ENCODE measurements at regions not wholly inside any gene's neighbourhood (a gene's known extent, or its start where the extent isn't known, plus 50 kb on each side); places are given as distances from the start of the nearest gene placed in this dataset.

DNA sequence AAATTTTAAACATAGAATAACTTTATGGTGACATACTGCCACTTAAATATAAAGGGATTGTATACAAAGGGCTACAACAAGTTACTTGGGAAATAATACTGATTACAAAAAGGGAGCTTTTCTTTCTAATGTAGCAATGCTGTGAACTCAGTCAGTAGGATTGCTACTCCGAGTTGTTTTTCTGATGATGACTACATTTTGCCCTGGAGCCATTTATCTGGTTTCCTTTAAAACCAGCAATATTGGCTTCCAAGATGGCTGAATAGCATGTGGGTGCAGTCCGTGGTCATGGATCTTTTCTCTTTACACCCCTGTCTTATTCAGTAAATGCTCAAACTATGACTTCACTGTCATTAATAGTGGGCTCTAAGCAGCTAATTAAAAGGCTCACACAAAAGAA, 92.6 kb upstream of the NEK7 start:
- H2BK5ac ChIP-seq (ENCODE audit: low read length), result no peak overlapping the region
- no peak overlapping the region for H3K4me3 ChIP-seq (ENCODE audit: low read length in 2 of 2)
- H3K27ac ChIP-seq (replicated peaks; ENCODE audit: low read length), result no peak overlapping the region
- H3K23ac ChIP-seq (ENCODE audit: low read depth, low read length, poor library complexity), result no peak overlapping the region
- no peak overlapping the region for H2AK5ac ChIP-seq (ENCODE audit: low read depth, low read length)
- no peak overlapping the region for H2BK12ac ChIP-seq (ENCODE audit: low read length)
- H3K14ac ChIP-seq (ENCODE audit: low read length), result no peak overlapping the region
- no peak overlapping the region for H3K18ac ChIP-seq (ENCODE audit: low read length)
- no peaks in the 10 kb centered on the region for H3K79me1 ChIP-seq (ENCODE audit: low read depth, low read length)
- no peaks in the 10 kb centered on the region for H3K4me1 ChIP-seq (ENCODE audit: control insufficient read depth in 2 of 2, insufficient read depth in 1 of 2, low read depth in 1 of 2, low read length in 2 of 2)
- H4K91ac ChIP-seq (ENCODE audit: low read depth, low read length, poor library complexity), result no peak overlapping the region
- no peak overlapping the region for H4K8ac ChIP-seq (ENCODE audit: low read depth, low read length)
- peak overlapping the region; percentile 8 for H2AFZ ChIP-seq (ENCODE audit: low read length)
- H3K4ac ChIP-seq (ENCODE audit: low read length), result no peak overlapping the region
- H3K4me2 ChIP-seq (ENCODE audit: insufficient read depth, low read length, poor library complexity, severe bottlenecking), result no peak overlapping the region
- no peak overlapping the region for H2BK120ac ChIP-seq (ENCODE audit: low read depth, low read length)
- H3K36me3 ChIP-seq (replicated peaks in 1 of 2; ENCODE audit: control insufficient read depth in 2 of 2, insufficient read depth in 2 of 2, low read length in 2 of 2), result no peaks in the 10 kb centered on the region
- no peak overlapping the region for H2BK15ac ChIP-seq (ENCODE audit: low read length)
- no peaks in the 10 kb centered on the region for H3K27me3 ChIP-seq (ENCODE audit: control insufficient read depth in 3 of 3, insufficient read depth in 3 of 3, low read depth in 1 of 3, low read length in 3 of 3)
- WGBS, 2 donors (ENCODE audit: extremely low coverage in 2 of 2, insufficient read length in 2 of 2, insufficient replicate concordance in 1 of 2), result no CpG with 5 or more reads among the region's 2 CpGs
- DNase-seq (ENCODE audit: low spot score), result no peak
- H3K9me3 ChIP-seq (replicated peaks in 1 of 2; ENCODE audit: control insufficient read depth in 2 of 2, insufficient read depth in 1 of 2, low read depth in 1 of 2, low read length in 2 of 2), result no peaks in the 10 kb centered on the region
- no peak overlapping the region for H3K9ac ChIP-seq (ENCODE audit: low read depth, low read length, poor library complexity)

GRCh38 chr1:198068285-198068684, 88.5 kb upstream of the NEK7 start:
- no peak overlapping the region for H3K27ac ChIP-seq (replicated peaks; ENCODE audit: low read length)
- no peak overlapping the region for H3K18ac ChIP-seq (ENCODE audit: low read length)
- H3K4me3 ChIP-seq (ENCODE audit: low read length in 2 of 2), result no peak overlapping the region
- H4K8ac ChIP-seq (ENCODE audit: low read depth, low read length), result no peak overlapping the region
- H2BK12ac ChIP-seq (ENCODE audit: low read length), result no peak overlapping the region
- WGBS, 2 donors (ENCODE audit: extremely low coverage in 2 of 2, insufficient read length in 2 of 2, insufficient replicate concordance in 1 of 2), result no CpG with 5 or more reads among the region's 3 CpGs
- H3K27me3 ChIP-seq (ENCODE audit: control insufficient read depth in 3 of 3, insufficient read depth in 3 of 3, low read depth in 1 of 3, low read length in 3 of 3), result no peaks in the 10 kb centered on the region
- H3K4me2 ChIP-seq (ENCODE audit: insufficient read depth, low read length, poor library complexity, severe bottlenecking), result no peak overlapping the region
- H2BK15ac ChIP-seq (ENCODE audit: low read length), result no peak overlapping the region
- no peaks in the 10 kb centered on the region for H3K9me3 ChIP-seq (replicated peaks in 1 of 2; ENCODE audit: control insufficient read depth in 2 of 2, insufficient read depth in 1 of 2, low read depth in 1 of 2, low read length in 2 of 2)
- DNase-seq (ENCODE audit: low spot score), result no peak
- H3K4me1 ChIP-seq (ENCODE audit: control insufficient read depth in 2 of 2, insufficient read depth in 1 of 2, low read depth in 1 of 2, low read length in 2 of 2), result no peaks in the 10 kb centered on the region
- no peak overlapping the region for H3K23ac ChIP-seq (ENCODE audit: low read depth, low read length, poor library complexity)
- H2AK5ac ChIP-seq (ENCODE audit: low read depth, low read length), result no peak overlapping the region
- no peaks in the 10 kb centered on the region for H3K36me3 ChIP-seq (replicated peaks in 1 of 2; ENCODE audit: control insufficient read depth in 2 of 2, insufficient read depth in 2 of 2, low read length in 2 of 2)
- H3K14ac ChIP-seq (ENCODE audit: low read length), result no peak overlapping the region
- no peak overlapping the region for H2BK5ac ChIP-seq (ENCODE audit: low read length)
- no peak overlapping the region for H2AFZ ChIP-seq (ENCODE audit: low read length)
- no peaks in the 10 kb centered on the region for H3K79me1 ChIP-seq (ENCODE audit: low read depth, low read length)
- no peak overlapping the region for H3K9ac ChIP-seq (ENCODE audit: low read depth, low read length, poor library complexity)
- no peak overlapping the region for H2BK120ac ChIP-seq (ENCODE audit: low read depth, low read length)
- no peak overlapping the region for H3K4ac ChIP-seq (ENCODE audit: low read length)
- no peak overlapping the region for H4K91ac ChIP-seq (ENCODE audit: low read depth, low read length, poor library complexity)

DNA sequence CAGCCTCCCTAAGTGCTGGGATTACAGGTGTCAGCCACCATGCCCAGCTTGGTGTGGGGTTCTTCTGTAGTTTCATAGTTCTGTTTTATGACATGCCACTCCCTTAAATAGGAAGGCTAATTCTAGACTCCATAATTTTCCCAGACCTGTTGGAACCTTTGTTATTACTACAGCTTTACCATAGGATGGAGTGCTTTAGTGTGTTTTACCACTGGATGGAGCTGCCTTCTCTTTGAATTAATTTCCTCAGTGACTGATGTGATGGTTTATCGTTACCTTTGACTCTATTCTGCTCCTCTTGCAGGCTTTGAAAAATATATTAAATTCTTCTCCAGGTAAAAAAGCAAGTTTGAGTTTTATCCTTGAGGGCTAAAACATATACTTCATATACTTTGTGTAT, 84.6 kb upstream of the NEK7 start:
- no CpG with 5 or more reads among the region's 1 CpG for WGBS, 2 donors (ENCODE audit: extremely low coverage in 2 of 2, insufficient read length in 2 of 2, insufficient replicate concordance in 1 of 2)
- no peak for DNase-seq (ENCODE audit: low spot score)
- Histone ChIP-seq H3K9ac (ENCODE audit: low read depth, low read length, poor library complexity) (no peak overlapping the region), H2BK12ac (ENCODE audit: low read length) (no peak overlapping the region), H4K91ac (ENCODE audit: low read depth, low read length, poor library complexity) (no peak overlapping the region), H3K4me2 (ENCODE audit: insufficient read depth, low read length, poor library complexity, severe bottlenecking) (no peak overlapping the region), H2BK5ac (ENCODE audit: low read length) (no peak overlapping the region), H3K27ac (replicated peaks; ENCODE audit: low read length) (no peak overlapping the region), H3K4me3 (ENCODE audit: low read length in 2 of 2) (no peak overlapping the region), H2BK15ac (ENCODE audit: low read length) (no peak overlapping the region), H3K14ac (ENCODE audit: low read length) (no peak overlapping the region), H3K27me3 (ENCODE audit: control insufficient read depth in 3 of 3, insufficient read depth in 3 of 3, low read depth in 1 of 3, low read length in 3 of 3) (no peaks in the 10 kb centered on the region), H3K4me1 (ENCODE audit: control insufficient read depth in 2 of 2, insufficient read depth in 1 of 2, low read depth in 1 of 2, low read length in 2 of 2) (no peaks in the 10 kb centered on the region), H2AK5ac (ENCODE audit: low read depth, low read length) (no peak overlapping the region), H4K8ac (ENCODE audit: low read depth, low read length) (no peak overlapping the region), H3K79me1 (ENCODE audit: low read depth, low read length) (no peaks in the 10 kb centered on the region), H3K23ac (ENCODE audit: low read depth, low read length, poor library complexity) (no peak overlapping the region), H3K4ac (ENCODE audit: low read length) (no peak overlapping the region), H2BK120ac (ENCODE audit: low read depth, low read length) (no peak overlapping the region), H3K18ac (ENCODE audit: low read length) (no peak overlapping the region), H3K36me3 (replicated peaks in 1 of 2; ENCODE audit: control insufficient read depth in 2 of 2, insufficient read depth in 2 of 2, low read length in 2 of 2) (no peaks in the 10 kb centered on the region), H3K9me3 (replicated peaks in 1 of 2; ENCODE audit: control insufficient read depth in 2 of 2, insufficient read depth in 1 of 2, low read depth in 1 of 2, low read length in 2 of 2) (no peaks in the 10 kb centered on the region), H2AFZ (ENCODE audit: low read length) (no peak overlapping the region)

GRCh38 chr1:198075296-198075695, 81.5 kb upstream of the NEK7 start:
- no peak overlapping the region for H3K27ac ChIP-seq (replicated peaks; ENCODE audit: low read length)
- no peaks in the 10 kb centered on the region for H3K79me1 ChIP-seq (ENCODE audit: low read depth, low read length)
- H3K27me3 ChIP-seq (ENCODE audit: control insufficient read depth in 3 of 3, insufficient read depth in 3 of 3, low read depth in 1 of 3, low read length in 3 of 3), result no peaks in the 10 kb centered on the region
- no peak overlapping the region for H3K4me3 ChIP-seq (ENCODE audit: low read length in 2 of 2)
- H3K4ac ChIP-seq (ENCODE audit: low read length), result no peak overlapping the region
- no peak overlapping the region for H4K91ac ChIP-seq (ENCODE audit: low read depth, low read length, poor library complexity)
- no CpG with 5 or more reads among the region's 4 CpGs for WGBS, 2 donors (ENCODE audit: extremely low coverage in 2 of 2, insufficient read length in 2 of 2, insufficient replicate concordance in 1 of 2)
- no peak overlapping the region for H3K4me2 ChIP-seq (ENCODE audit: insufficient read depth, low read length, poor library complexity, severe bottlenecking)
- DNase-seq (ENCODE audit: low spot score), result no peak
- no peak overlapping the region for H3K18ac ChIP-seq (ENCODE audit: low read length)
- H3K23ac ChIP-seq (ENCODE audit: low read depth, low read length, poor library complexity), result no peak overlapping the region
- no peak overlapping the region for H4K8ac ChIP-seq (ENCODE audit: low read depth, low read length)
- H2BK15ac ChIP-seq (ENCODE audit: low read length), result no peak overlapping the region
- H3K36me3 ChIP-seq (replicated peaks in 1 of 2; ENCODE audit: control insufficient read depth in 2 of 2, insufficient read depth in 2 of 2, low read length in 2 of 2), result no peaks in the 10 kb centered on the region
- H3K9ac ChIP-seq (ENCODE audit: low read depth, low read length, poor library complexity), result no peak overlapping the region
- H2AFZ ChIP-seq (ENCODE audit: low read length), result no peak overlapping the region
- no peak overlapping the region for H2AK5ac ChIP-seq (ENCODE audit: low read depth, low read length)
- no peak overlapping the region for H2BK5ac ChIP-seq (ENCODE audit: low read length)
- no peak overlapping the region for H2BK120ac ChIP-seq (ENCODE audit: low read depth, low read length)
- H3K14ac ChIP-seq (ENCODE audit: low read length), result no peak overlapping the region
- no peaks in the 10 kb centered on the region for H3K4me1 ChIP-seq (ENCODE audit: control insufficient read depth in 2 of 2, insufficient read depth in 1 of 2, low read depth in 1 of 2, low read length in 2 of 2)
- H2BK12ac ChIP-seq (ENCODE audit: low read length), result no peak overlapping the region
- peaks cover 0 to 2% of the 10 kb centered on the region in 2 donors for H3K9me3 ChIP-seq (replicated peaks in 1 of 2; ENCODE audit: control insufficient read depth in 2 of 2, insufficient read depth in 1 of 2, low read depth in 1 of 2, low read length in 2 of 2)

All from neuronal stem cell (in vitro differentiated cells).